Dermis microvascular lymphatic vessel endothelial cell (primary cell): ENCODE measurements at regions not wholly inside any gene's neighbourhood (a gene's known extent, or its start where the extent isn't known, plus 50 kb on each side); places are given as distances from the start of the nearest gene placed in this dataset.
"Not testable (repeated sequence)": the region's sequence is repeated elsewhere in the genome, so short reads cannot be mapped to it uniquely, and the experiment has no call there.

Experiments used
- DNase-seq, 2 donors: peaks; one replicate each; pipeline versions ENCODE4 v3.0.0 to v3.0.0-alpha.2; 2010; ENCODE audit warnings: low read depth in 2 of 2

DNA sequence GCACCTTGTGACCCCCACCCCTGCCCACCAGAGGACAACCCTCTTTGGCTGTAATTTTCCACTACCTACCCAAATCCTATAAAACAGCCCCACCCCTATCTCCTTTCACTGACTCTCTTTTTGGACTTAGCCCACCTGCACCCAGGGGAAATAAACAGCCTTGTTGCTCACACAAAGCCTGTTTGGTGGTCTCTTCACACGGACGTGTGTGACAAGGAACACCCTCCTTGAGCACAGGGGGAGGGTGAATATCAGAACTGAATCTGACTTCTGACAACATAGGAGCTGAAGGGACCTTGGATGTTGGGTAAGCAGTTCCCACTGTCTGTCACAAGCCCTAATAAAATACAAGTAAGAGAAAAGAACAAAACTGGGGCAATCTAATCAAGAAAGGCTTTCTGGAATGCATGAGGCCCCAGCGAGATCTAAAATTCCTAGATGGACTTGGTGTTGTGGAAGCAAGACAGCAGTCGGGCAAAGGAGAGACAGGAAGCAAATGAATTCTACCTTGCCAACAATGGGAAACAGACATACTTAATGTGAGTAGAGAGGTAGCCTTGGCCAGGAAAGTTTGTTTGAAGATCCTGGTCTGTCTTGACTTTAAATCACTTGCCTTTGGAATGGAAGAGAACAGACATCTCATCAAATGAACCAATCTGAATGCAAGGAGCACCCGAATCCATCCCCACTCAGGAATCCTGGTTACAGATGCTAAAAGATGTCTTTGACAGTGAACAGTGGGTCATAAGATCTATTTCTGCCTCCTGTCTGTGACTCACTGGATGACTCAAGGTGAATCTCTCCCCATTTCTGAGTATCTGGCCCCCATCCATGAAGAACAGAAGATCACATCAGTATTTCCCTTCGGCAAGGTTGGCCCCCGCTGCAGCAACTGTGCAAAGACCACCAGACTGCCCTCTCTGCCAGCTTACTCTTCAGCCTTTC, 53.3 kb downstream of the OLFML3 start:
- no peak for DNase-seq

DNA sequence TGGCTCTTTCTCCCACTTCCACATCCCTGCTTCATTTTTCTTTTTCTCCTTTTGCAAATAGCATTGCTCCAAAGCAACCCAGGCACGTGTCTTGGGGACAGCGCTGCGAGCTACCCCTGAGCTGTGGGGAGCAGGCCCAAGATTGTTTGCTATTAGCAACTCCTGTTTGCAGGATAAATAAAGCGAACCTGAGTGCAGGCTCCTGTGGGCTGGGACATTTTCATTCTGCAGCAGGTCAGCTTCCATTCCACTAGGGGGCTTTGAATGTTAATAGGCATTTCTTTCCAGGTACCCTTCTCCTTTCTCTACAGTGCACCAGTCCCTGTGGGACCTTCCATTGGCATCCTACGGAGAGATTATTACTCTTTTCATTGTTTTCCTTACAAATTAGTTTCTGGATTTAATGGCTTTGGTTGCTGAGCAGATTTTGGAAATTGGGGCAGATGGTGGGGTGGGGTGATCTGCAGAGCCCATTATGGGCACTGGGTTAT, 54.0 kb downstream of the OLFML3 start:
- peak in 1 of 2 donors; percentile 12 for DNase-seq

DNA sequence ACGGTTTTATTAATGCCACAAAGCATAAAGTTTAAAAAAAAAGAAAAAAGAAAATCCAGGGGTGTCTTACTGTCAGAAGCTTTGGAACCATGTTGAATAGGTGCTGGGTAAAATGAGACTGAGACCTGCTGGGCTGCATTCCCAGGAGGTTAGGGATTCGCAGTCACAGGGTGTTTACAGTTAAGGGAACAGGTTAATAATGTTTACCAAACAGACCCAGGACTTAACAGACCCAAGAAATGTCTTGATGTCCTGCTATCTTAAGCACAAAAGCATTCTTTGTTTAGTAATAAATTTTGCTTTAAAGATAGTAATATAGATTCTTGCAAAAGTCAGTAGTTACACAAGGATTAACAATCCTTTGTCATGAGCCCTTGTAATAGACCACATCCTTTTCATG, 54.7 kb downstream of the OLFML3 start:
- no peak for DNase-seq

DNA sequence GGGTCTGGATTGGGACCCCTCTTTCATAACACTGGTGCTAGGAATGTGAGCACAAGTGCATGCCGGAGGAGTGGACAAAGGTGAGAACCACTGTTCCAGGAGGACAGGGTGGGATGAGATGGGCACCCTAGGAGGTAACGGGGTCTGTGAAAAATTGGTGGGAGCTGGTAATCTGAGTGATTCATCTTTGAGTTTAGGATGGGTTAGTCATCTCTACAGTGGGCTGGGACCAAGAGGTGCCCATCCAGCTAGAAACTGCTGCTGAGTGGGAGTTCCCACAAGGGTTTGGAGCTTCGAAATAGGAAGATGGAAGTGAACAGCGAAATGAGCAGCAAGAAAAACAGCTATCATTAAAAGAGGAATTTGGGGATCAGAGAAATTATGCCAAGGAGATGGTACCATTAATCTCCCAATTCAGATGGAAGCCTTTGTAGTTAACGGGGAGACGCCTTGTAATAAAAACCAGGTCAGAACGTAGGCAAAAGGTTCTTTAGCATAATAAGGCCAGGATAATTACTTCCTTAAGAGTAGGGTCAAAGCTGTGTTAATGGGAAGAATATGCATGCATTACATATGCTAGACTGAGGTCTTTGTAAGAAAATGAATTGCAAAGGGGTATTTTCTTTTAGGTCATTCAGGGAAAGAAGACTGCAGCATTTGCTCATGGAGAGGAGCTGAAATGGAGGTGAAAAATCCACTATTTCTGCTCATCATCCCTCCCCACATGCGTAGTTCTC, 55.5 kb downstream of the OLFML3 start:
- no peak for DNase-seq

DNA sequence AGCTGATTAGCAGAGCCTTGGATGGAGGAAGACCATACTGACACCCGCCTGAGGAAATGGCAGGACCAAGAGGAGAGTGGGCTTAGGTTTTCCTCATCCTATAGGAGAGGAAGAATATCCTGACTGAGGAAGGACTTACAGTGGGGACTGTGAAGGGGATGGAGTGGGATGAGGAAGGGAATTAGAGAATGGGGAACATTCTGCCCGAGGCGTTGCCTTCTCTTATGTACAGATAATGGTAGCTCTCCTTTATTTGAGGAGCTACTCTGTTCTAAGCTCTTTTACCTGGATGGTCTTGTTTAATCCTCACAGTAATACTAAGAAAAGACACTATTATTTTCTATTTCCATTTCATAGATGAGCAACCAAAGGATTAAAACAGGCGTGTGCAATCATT, 56.0 kb downstream of the OLFML3 start:
- DNase-seq: no peak

DNA sequence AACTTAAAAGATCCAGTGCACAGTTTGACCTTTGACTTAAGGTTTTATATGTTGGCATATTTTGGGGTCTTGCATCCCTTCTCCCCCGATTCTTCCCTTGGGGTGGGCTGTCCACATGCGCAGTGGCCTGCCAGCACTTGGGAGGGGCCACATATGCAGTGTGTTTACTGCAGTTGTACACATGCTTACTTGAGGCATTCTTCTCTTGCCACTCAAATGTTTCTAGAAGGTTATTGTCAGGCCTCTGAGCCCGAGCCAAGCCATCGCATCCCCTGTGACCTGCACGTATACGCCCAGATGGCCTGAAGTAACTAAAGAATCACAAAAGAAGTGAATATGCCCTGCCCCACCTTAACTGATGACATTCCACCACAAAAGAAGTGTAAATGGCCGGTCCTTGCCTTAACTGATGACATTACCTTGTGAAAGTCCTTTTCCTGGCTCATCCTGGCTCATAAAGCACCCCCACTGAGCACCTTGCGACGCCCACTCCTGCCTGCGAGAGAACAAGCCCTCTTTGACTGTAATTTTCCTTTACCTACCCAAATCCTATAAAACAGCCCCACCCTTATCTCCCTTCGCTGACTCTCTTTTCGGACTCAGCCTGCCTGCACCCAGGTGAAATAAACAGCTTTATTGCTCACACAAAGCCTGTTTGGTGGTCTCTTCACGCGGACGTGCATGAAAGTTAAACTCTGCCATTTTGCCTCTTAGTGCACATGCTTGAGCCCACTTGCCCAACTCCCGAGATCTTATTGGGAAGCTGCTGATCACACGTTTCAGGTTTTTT, 57.8 kb downstream of the OLFML3 start:
- not testable (repeated sequence) for DNase-seq

DNA sequence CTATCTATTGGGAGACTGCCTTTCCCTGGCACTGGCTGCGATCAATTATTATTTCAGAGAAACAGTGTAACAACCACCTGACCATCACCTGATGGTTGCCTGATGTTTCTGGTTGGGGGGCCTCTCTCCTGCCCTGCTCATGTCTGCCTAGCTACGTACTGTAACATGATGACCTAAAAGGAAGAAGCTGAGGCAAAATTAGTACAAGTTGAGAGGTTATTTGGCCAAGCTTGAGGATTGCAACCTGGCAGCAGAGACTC, 58.3 kb downstream of the OLFML3 start:
- DNase-seq: no peak

DNA sequence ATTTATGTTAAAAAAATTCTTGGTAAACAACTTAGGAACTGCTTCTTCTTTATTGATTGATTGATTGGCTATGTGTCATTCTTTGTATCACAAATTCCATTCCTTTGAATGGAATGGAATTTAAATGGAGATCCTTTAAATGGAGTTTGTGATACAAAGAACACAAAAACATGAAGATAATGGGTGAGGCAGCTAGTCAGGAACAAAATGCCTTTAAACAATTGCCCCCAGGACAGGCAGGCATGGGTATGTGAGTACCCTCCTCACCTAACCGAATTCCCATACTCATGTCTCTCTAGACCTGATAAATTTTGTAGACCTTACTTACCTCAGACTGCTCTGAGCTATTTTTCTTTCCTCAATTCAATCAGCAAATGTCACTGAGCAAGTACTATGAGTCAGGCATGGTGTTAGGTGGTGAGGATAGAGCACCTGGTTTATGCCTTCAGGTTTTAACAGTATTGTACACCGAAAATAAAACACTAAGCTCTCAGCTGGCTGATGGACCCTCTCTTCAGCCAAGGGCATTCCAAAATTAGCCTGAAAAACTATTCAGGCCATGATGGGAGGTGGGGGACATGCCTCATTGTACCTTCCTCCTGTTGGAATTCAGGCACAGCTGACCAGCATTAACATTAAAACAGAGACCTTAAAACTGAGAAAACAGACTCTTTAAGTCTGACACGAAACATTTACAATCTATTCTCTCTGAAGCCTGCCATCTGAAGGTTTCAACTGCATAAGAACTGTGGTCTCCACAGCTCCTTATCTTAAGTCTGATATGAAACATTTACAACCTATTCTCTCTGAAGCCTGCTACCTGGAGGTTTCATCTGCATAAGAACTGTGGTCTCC, 58.9 kb downstream of the OLFML3 start:
- no peak for DNase-seq
